DMS53 (cell line): ENCODE measurements at regions not wholly inside any gene's neighbourhood (a gene's known extent, or its start where the extent isn't known, plus 50 kb on each side); places are given as distances from the start of the nearest gene placed in this dataset.

ENCODE experiments used
- DNase-seq: peaks from one replicate; lab custom pipeline; 2025; lab: John Stamatoyannopoulos, UW

- no peak for DNase-seq
These were observed 488.3 kb upstream of the GOLIM4 start for GRCh38 chr3:168583977-168584376.

DNA sequence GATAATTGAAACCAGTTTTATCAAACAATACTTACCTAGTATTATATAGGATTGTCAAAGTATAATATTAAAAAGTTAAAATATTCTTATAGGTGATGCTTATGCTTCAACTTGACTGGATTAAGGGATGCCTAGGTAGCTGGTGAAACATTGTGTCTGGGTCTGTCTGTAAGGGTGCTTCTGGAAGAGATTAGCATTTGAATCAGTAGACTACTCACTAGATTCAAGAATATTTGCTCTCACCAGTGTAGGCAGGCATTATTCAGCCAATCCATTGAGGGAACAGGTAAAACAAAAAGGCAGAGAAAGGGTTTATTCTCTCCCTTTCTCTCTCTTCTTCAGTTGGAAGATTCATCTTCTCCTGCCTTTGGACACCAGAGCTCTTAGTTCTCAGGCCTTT, 486.8 kb upstream of the GOLIM4 start:
- DNase-seq, result no peak

GRCh38 chr3:168581771-168582225, 486.1 kb upstream of the GOLIM4 start:
- no peak for DNase-seq

DNA sequence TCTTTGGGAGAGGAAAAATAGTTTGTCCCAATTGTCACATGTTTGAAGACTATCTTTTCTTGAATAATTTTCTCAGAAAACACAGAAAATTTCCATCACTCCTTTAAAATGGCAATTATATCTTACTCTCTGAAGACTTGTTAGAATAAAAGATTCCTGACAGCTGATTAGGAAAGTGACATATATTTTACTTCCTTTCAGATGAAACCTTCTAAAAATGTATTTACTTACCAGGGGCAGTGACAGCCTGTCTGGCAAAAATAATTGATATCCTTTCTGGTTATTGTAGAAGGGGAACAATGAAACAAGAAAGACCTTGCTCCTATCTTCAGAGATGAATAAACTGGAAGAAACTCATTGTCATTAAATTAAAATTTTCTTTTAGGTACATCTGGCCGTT, 483.3 kb upstream of the GOLIM4 start:
- no peak for DNase-seq

DNA sequence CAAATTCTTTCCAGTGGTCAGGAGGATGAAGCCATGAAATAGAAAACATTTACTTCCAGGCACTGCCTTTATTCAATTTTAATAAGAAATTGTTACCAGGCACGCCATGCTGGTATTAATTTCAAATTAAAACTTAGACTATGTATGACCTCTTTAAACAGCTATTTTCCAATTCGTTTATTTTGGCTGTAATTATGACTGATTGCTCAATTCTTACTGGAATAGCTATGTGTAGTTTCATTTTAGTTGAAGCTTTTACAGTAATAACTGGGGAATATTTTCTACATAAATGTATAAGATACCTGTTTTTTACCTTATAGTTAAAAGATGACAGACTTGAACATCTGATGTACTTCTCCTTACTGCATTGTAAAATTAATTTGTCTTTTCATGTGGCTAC, 480.0 kb upstream of the GOLIM4 start:
- DNase-seq, result no peak

GRCh38 chr3:168574455-168575158, 478.9 kb upstream of the GOLIM4 start:
- peak; percentile 63 for DNase-seq

DNA sequence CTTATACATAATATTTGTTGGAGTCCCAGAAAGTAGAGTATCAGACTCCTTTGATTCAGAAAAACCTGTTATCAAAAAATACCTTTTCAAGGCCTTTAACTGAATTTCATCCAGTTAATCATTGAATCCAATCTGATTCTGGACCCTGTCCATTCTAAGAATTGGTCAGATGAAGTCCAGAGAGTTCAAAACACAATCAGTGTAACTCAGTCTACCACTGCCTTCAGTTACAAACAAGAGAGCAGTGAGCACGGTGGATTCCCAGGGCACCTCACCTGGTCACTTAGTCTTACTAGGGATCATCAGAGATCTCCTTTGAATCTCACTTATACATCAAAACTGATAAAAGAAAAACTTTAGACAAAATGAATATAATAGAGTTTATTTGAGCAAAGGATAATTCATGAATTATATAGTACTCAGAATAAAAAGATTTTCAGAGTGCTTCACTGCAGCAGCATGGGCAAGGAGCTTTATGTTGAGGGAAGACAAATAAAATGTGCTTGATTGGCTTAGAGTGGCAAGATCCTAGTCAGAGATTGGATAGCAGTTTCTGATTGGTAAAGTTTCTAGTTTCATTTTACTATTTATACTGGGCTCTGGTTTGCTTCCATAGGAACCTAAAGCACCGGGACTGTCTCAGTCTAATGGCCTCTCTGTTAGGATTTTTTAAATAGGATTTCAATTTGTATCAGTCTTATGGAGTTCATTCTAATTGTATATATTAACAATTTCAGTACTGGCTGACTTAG, 474.9 kb upstream of the GOLIM4 start:
- peak; percentile 18 for DNase-seq

DNA sequence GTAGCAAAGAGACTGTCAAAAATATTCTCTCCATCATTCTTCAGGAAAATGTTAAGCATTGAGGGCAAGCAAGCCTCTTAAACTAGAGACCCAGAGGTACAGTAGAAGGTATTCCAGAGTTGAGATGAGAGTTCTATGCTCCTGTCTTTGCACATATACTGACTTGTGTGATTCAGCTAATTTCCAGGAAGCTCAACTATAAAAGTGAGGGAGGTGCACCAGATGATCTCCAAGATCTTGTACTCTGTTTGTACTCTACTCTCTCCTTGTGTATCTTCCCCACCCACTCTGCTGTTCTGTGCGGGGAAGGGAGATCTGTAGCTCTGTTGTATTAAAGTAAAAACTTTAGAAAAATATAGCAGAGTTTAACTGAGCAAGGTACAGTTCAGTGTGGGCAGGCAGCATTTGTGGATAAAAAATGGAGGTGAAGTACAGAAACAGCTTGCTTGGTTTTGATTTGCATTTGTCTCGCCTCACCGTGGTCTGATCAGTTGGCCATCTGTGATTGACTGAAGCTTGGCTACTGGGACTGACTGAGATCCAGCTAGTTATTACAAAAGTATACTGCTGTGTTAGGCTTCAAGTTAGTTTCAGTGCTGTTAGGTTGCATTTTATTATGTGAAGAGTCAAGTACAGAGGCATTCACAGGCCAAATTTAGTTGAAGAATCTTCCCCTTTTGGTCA, 463.1 kb upstream of the GOLIM4 start:
- DNase-seq, result no peak

DNA sequence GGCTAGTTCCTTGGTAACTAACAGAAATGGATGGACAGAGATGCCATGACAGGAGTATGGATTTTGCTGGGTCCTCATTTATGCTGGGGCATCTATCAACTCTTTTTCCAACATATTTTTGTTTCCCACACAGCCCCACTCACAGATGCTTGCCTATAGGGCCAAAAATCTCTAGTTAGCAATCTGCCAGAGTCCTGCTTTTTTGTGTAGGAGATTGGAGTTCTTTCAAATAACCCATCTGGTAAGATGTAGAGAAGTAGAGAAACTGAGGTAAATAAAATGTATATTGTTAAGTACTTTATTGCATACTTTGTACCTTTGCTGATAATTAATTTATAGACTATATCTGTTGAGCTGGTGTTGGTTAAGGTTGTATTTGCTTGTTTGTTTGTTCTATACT, 456.5 kb upstream of the GOLIM4 start:
- no peak for DNase-seq

DNA sequence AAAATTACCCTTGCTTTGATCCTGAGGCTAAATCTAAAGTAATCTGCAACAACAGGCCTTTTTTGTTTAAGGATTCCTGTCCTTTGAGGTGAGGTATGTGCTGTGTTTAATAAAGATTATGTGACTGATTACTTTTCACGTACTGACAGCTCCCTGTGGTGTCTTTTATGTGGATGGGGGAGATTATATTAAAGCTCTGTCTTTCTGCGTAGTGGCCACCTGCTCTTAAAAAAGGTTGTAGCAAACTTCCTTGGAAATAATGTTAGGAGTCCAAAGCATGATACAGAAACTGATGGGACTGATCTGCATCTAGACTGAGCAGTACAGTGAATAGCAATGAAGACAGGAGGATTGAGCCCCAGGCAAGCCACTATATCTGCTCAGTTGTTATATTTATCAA, 453.0 kb upstream of the GOLIM4 start:
- no peak for DNase-seq

DNA sequence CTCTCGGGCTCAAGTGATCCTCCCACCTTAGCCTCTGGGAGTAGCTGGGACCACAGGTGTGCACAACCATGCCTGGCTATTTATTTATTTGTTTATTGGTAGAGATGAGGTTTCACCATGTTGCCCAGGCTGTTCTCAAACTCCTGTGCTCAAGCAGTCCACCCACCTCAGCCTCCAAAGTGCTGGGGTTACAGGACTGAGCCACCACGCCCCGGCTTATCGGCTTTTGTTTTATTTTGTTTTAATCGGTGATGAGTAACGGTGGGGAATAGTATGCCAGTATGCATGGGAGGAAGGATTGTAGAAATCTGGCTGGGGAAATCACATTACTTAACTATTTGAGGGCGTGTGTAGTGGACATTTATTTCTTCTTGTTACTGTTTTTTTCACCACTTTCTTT, 451.0 kb upstream of the GOLIM4 start:
- DNase-seq, result no peak

DNA sequence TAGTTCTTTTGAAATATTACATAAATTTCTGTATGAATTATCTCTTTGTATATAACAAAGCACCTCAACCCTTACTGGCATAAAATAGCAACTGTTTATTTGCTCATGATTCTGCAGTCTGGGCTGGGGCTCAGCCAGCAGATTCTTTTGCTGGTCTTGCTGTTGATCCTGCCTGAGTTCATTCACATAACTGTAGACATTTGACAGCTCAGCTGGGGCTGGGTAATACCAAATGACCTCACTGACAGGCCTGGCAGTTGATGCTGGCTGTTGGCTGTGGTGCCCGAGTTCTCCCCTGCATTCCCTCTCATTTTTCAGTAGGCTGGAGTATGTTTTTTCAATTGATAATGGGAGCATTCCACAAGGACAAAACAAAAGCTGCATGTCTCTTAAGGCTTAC, 449.9 kb upstream of the GOLIM4 start:
- no peak for DNase-seq

DNA sequence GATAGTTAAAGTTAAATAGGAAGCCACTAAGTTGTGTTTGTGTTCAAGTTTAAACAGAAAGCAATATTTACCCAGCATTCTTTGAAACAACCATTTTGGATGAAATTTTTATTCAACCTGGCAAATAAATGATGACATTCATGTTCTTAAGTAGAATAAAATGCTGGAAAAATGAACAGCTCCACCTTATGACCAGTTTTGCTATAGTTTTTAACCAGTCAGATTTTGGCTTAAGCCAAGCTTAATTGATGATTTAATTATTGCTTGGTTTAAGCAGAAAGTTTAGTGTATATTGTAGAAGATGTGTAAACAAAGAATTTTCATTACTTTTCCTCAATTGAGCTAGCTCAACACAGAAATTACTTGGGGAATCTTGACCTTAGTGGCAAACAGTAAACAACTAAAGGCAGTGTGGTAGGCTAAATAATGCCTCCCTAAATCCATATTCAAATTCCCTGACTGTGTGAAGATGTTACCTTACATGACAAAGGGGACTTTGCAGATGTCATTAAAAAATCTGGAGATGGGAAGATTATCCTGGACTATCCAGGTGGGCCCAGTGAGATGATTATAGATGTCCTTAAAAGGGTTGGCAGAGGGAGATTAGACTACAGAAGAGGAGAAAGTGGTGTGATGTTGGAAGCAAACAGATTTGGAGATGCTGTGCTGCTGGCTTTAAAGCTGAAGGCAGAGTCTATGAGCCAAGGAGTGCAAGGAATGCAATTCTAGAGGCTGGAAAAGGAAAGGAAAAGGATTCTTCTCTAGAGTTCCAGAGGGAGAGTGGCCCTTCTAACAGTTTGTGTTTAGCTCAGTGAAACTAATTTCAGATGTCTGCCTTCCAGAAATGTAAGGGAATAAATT, 448.6 kb upstream of the GOLIM4 start:
- no peak for DNase-seq

- DNase-seq, result no peak
These were observed 445.0 kb upstream of the GOLIM4 start for GRCh38 chr3:168540726-168541125.

DNA sequence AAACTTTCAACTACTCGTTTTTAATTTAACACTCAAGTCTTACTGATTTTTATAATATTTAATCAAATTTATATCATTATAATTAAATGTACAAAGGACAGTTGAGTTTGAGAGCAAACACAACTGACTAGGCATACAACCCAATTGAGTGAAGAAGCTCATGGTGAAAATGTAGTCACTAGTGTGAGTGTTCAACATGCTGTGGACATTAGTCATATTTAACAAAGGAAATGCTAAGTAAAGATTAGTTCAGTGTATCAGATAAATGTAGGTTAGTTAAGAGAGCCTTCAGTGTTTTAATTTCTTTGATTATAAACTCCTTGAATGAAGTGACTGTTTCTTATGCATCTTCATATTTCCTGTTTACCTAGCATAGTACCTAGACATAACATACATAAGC, 444.2 kb upstream of the GOLIM4 start:
- DNase-seq, result peak; percentile 20

- no peak for DNase-seq
These were observed 439.0 kb upstream of the GOLIM4 start for GRCh38 chr3:168534761-168535160.

DNA sequence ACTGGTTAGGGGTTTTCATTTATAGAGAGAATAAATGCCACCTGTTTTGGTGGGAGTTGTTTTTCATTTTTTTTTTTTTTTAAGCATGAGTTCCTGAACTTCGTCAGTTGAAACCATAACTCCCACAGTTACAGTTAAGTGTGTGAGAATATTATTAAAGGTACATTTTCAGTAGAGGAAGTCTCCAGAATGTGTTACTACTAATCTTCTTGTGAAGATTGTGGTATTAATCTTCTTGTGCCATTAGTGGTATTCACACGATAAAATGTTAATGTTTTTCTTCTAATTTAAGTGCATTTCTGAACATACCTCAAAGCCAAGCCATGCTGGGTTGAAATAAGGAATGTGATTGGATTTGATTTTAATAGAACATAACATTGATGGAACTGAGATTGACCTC, 437.9 kb upstream of the GOLIM4 start:
- no peak for DNase-seq

DNA sequence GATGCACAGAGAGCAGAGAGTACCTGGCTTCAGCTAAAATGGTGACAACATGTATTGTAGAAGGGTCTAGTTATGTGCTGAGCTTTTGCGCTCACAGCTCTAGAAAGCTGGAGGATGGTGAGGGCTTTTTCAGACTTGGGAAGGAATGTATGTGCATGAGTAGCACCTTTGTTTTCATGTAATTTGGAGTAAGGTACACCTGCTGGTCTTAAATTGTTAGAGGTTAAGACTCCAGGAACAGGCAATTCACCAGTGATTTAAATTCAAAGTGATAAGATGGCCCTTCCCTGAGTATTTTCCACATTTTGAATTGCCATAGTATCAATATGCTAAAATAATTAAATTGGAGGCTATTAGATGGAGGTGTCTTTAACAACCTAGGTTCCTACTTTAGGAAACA, 436.4 kb upstream of the GOLIM4 start:
- no peak for DNase-seq

- no peak for DNase-seq
These were observed 435.4 kb upstream of the GOLIM4 start for GRCh38 chr3:168531116-168531515.

- no peak for DNase-seq
These were observed 428.4 kb upstream of the GOLIM4 start for GRCh38 chr3:168524129-168524528.

DNA sequence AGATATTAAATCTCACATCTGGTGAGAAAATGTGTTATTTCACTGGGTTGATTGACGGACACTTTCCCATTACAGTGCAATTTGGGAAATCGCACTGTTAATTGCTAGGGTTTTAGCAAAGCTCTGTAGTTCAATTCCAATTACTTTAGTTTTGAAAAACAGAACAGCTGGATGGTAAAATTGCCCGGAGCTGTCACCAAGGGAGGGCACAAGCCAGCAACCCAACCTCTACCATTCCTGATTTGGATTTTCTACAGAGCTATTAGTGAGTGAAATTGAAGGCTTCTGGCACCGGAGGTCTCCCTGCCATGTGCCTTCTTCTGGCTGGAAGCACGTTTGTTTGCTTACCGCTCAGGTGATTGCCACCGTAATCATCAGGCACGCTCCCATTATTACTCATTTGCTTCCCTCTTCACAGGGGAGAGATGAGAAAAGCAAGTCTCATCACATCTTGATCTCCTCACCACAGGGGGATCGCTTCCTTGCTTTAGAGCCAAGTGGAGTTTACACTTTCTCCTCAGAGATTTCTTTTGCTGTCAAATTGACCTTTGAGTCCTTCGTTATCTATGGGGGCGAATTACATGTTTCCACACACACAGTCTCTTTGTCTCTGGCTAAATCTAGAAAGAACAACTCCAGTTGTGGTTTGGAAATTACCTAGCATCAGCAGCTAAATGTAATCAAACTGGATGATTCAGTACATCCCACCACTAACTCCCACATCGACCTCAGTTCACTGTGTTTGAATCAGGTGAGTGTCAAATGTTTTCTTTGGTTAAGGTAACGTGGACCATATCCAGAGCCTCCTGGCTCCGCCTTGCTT, 421.7 kb upstream of the GOLIM4 start:
- DNase-seq, result peak; percentile 39
